Adipocyte (in vitro differentiated cells): ENCODE measurements at regions not wholly inside any gene's neighbourhood (a gene's known extent, or its start where the extent isn't known, plus 50 kb on each side); places are given as distances from the start of the nearest gene placed in this dataset.
"Not testable (repeated sequence)": the region's sequence is repeated elsewhere in the genome, so short reads cannot be mapped to it uniquely, and the experiment has no call there.

Experiments used
- DNase-seq: peaks from one replicate; pipeline ENCODE4 v3.0.0-alpha.2; 2015; ENCODE audit warnings: low read depth
- H3K27me3 ChIP-seq: replicated peaks from 2 replicates; pipeline ENCODE4 v1.7.0; 2013; ENCODE audit warnings: mild to moderate bottlenecking, low read length, moderate library complexity; ENCODE audit not compliant: control insufficient read depth, insufficient read depth
- H3K36me3 ChIP-seq: 2 replicates; pipeline ENCODE4 v1.7.0; 2013; ENCODE audit warnings: low read length, mild to moderate bottlenecking, moderate library complexity; ENCODE audit not compliant: control insufficient read depth, insufficient read depth, severe bottlenecking
- H3K4me1 ChIP-seq: 2 replicates; pipeline ENCODE4 v1.7.0; 2013; ENCODE audit warnings: mild to moderate bottlenecking, low read length, moderate library complexity; ENCODE audit not compliant: control insufficient read depth, insufficient read depth
- H3K4me3 ChIP-seq: 2 replicates; pipeline ENCODE4 v1.7.0; 2013; ENCODE audit warnings: mild to moderate bottlenecking, low read length, moderate library complexity
- H3K9ac ChIP-seq: 2 replicates; pipeline ENCODE4 v1.7.0; 2013; ENCODE audit warnings: mild to moderate bottlenecking, low read length, moderate library complexity
- H3K9me3 ChIP-seq: 2 replicates; pipeline ENCODE4 v1.7.0; 2013; ENCODE audit warnings: mild to moderate bottlenecking, low read length, moderate library complexity; ENCODE audit not compliant: control insufficient read depth

DNA sequence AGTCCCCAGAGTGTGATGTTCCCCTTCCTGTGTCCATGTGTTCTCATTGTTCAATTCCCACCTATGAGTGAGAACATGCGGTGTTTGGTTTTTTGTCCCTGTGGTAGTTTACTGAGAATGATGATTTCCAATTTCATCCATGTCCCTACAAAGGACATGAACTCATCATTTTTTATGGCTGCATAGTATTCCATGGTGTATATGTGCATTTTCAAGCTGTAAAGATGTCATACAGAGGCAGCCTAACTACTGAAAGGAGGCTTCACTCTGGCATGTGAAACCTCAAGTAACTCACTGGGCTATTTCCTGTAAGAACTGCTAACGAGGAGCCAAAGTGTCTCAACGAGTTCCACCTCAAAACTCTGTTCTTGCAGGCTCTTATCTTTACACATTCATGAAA lies 113.8 kb upstream of the FAT1 start:
- H3K4me1 ChIP-seq = peaks cover 13% of the 10 kb centered on the region
- H3K4me3 ChIP-seq, DNase-seq, H3K9me3 ChIP-seq, H3K9ac ChIP-seq, H3K27me3 ChIP-seq, H3K36me3 ChIP-seq: not testable (repeated sequence)

DNA sequence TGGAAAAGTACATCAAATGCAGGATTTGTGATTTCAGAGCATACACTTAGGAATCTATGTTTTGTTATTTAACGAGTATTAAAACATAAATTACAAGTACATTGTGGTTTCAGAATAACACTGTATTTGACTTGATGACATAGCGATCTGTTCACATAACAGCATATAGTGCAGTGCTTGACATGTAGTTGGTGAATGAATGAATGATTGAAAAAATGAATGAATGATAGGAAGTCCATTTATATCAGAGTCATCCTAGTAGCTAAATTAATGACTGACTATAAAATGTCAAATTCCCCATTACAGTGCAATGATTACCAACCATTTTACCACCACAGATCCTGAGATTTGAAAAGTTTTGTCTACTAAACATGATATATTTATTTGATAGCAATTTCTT lies 114.6 kb upstream of the FAT1 start:
- Histone ChIP-seq H3K9me3 (no peaks in the 10 kb centered on the region), H3K9ac (no peak overlapping the region), H3K4me1 (peaks cover 16% of the 10 kb centered on the region), H3K4me3 (no peak overlapping the region), H3K27me3 (no peaks in the 10 kb centered on the region), H3K36me3 (no peaks in the 10 kb centered on the region)
- no peak for DNase-seq

GRCh38 chr4:186839122-186840037 lies 115.7 kb upstream of the FAT1 start:
- Histone ChIP-seq H3K27me3 (no peaks in the 10 kb centered on the region), H3K9me3 (no peaks in the 10 kb centered on the region), H3K4me3 (peak overlapping the region; percentile 84), H3K36me3 (no peaks in the 10 kb centered on the region), H3K4me1 (peaks cover 27% of the 10 kb centered on the region), H3K9ac (peak overlapping the region; percentile 92)
- DNase-seq = peak; percentile 59

DNA sequence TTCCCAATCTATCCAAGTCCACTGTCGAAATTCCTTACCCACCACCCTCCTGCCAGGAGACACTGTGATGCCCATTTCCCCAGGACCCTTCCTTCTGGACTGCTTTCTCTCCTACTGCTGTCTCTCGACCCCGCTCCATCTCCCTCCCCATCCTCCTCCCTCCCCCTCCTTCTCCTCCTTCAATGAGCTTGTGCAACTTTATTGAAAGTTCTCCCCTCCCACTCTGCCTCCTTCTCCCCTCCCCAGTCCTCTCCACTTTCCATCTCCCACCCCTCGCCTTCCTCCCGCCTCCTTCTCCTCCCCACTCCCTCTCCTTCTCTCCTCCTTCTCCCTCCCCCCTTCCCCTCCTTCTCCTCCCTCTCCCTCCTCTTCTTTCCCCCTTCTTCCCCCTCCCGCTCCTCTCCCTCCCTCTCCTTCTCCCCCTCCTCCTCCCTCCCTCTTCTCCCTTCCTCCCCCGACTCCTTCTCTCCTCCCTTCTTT lies 116.6 kb upstream of the FAT1 start:
- H3K36me3 ChIP-seq = no peaks in the 10 kb centered on the region
- no peaks in the 10 kb centered on the region for H3K27me3 ChIP-seq
- H3K9ac ChIP-seq = peak overlapping the region; percentile 92
- H3K4me3 ChIP-seq = peak overlapping the region; percentile 84
- DNase-seq = no peak
- no peaks in the 10 kb centered on the region for H3K9me3 ChIP-seq
- peaks cover 36% of the 10 kb centered on the region for H3K4me1 ChIP-seq

DNA sequence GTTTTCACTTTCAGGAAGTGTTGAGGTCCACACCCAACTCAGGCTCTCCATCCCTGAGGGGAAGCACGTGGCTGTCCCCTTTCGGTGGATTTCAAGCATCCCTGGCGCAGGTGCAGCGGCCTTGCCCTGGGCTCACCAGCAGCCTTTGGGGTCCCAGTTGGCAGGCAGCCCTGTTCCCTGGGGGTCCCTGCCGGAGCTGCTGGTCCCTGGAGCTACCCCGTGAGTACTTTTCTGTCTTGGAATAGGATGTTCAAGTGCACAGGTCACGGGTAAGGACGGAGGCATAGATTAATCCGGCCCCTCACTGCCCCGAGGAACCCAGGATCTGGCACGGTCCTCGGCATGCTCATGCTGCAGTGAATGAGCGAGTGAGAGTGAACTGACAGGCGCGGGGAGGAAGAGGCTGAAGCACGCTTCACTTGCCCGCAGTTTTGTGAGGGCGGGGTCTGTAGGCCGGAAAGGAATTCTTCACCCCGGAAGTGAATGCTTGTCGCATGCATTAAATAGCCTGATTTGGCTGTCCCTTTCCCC lies 117.2 kb upstream of the FAT1 start:
- Histone ChIP-seq H3K4me3 (peak overlapping the region; percentile 84), H3K27me3 (no peaks in the 10 kb centered on the region), H3K36me3 (no peaks in the 10 kb centered on the region), H3K9ac (peak overlapping the region; percentile 92), H3K4me1 (peaks cover 42% of the 10 kb centered on the region), H3K9me3 (no peaks in the 10 kb centered on the region)
- no peak for DNase-seq

GRCh38 chr4:186844059-186844681 lies 120.5 kb upstream of the FAT1 start:
- DNase-seq = peak; percentile 78
- Histone ChIP-seq H3K27me3 (no peaks in the 10 kb centered on the region), H3K4me3 (peak overlapping the region; percentile 80), H3K4me1 (peaks cover 42% of the 10 kb centered on the region), H3K36me3 (no peaks in the 10 kb centered on the region), H3K9ac (peak overlapping the region; percentile 88), H3K9me3 (no peaks in the 10 kb centered on the region)

DNA sequence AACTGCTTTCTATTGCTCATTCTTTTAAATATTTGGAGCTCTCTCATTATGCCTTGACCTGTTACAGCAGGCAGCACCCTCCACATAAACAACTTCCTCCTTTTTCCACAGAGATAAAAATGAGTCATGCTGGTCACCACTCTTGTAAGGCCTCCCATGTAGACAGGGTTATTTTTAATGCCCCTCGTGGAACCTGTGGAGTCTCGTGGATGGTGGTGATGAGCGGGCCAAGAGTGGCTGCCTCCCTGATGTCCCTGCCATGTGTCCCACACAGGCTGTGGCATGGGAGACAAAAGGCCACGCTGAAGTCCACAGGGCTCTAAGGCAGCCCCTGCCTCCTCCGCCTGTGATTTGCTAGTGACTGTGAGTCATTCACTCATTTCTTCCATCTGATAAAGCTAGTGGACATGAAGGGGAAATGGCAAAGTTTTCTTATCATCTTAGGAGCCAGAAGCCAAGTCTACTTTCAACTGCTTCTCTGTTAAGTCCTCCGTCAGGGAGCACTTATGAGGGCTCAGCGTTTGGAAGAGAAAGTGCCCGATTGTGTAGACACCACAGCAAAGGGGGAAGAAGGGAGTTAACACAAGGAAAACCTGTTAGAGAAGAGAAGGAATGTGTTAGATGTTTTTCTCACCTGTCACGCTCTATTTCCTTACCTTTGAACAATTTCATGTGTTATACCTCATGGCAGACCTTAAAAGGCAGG lies 121.6 kb upstream of the FAT1 start:
- DNase-seq = peak; percentile 75
- no peaks in the 10 kb centered on the region for H3K36me3 ChIP-seq
- H3K4me3 ChIP-seq = peak overlapping the region; percentile 80
- peaks cover 34% of the 10 kb centered on the region for H3K4me1 ChIP-seq
- H3K9me3 ChIP-seq = peaks cover 3% of the 10 kb centered on the region
- peak overlapping the region; percentile 88 for H3K9ac ChIP-seq
- H3K27me3 ChIP-seq = no peaks in the 10 kb centered on the region

DNA sequence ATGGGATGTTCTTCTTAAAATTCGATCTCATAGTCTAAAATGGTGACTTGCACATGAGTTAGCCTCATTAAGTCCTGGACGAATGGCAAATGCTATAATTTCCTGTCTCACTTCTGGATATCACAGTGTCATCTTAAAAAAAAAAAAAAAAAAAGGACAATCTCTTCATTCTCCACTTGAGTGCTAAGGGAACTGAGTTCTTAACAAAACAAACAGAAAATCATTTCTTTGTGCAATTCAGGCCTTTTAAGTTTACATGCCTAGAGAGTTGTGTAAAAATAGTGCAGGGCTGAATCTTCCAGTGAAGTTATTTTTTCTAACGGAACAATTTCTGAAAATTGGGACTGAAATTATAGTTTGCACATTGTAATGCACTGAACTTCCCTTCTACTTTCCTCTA lies 122.8 kb upstream of the FAT1 start:
- H3K36me3 ChIP-seq = no peaks in the 10 kb centered on the region
- no peak overlapping the region for H3K9ac ChIP-seq
- no peak overlapping the region for H3K4me3 ChIP-seq
- no peaks in the 10 kb centered on the region for H3K27me3 ChIP-seq
- DNase-seq = no peak
- H3K4me1 ChIP-seq = peaks cover 34% of the 10 kb centered on the region
- peaks cover 14% of the 10 kb centered on the region for H3K9me3 ChIP-seq

DNA sequence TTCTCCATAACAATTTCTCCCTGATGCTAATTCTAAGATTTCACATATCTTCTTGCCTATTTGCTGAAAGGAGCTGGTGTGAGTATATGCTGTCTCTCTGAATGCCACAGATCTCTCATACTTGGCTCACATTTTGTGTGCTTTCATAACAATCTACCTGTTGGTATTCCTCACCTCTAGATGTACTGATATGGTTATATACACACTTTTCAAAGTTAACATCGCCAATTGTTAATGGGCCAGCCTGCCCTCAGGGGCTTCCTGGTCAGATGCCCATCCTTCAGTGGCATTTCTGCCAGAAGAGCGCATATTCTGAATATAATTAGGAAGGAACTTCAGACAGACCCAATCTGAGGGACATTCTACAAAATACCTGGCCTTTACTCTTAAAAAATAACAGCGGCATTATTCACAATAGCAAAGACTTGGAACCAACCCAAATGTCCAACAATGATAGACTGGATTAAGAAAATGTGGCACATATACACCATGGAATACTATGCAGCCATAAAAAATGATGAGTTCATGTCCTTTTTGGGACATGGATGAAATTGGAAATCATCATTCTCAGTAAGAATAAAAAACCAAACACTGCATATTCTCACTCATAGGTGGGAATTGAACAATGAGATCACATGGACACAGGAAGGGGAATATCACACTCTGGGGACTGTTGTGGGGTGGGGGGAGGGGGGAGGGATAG lies 123.9 kb upstream of the FAT1 start:
- H3K36me3 ChIP-seq, H3K4me3 ChIP-seq, H3K9ac ChIP-seq, DNase-seq, H3K27me3 ChIP-seq: not testable (repeated sequence)
- peaks cover 19% of the 10 kb centered on the region for H3K9me3 ChIP-seq
- peaks cover 34% of the 10 kb centered on the region for H3K4me1 ChIP-seq

DNA sequence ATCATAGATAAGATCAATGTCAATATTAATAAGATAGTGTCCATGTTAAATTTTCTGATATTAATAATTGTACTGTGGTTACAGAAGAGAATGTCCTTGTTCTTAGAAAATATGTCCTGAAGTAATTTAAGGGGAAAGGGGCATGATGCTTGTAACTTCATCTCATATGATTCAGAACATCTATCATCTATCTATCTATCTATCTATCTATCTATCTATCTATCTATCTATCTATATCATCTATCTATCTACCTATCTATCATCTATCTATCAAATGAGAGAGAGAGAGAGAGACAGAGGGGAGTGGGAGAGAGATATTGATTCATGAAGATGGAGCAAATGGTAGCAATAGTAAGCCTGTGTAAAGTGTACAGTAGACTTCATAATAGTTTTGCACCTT lies 124.8 kb upstream of the FAT1 start:
- H3K36me3 ChIP-seq = no peaks in the 10 kb centered on the region
- H3K27me3 ChIP-seq = no peaks in the 10 kb centered on the region
- no peak overlapping the region for H3K9ac ChIP-seq
- no peak overlapping the region for H3K4me3 ChIP-seq
- peaks cover 19% of the 10 kb centered on the region for H3K9me3 ChIP-seq
- DNase-seq = no peak
- peaks cover 30% of the 10 kb centered on the region for H3K4me1 ChIP-seq
